Endothelial cell (in vitro differentiated cells): ENCODE measurements at regions not wholly inside any gene's neighbourhood (a gene's known extent, or its start where the extent isn't known, plus 50 kb on each side); places are given as distances from the start of the nearest gene placed in this dataset.

ENCODE experiments used
- DNase-seq: peaks from one replicate; pipeline ENCODE4 v3.0.0; 2021; ENCODE audit warnings: low spot score
- H3K27ac Mint-ChIP-seq: one replicate; pipeline ENCODE4 v1.8.0; 2021; ENCODE audit warnings: mixed read lengths, inconsistent platforms; ENCODE audit not compliant: unreplicated experiment
- H3K27me3 Mint-ChIP-seq: one replicate; pipeline ENCODE4 v1.8.0; 2021; ENCODE audit warnings: mild to moderate bottlenecking, moderate library complexity, mixed read lengths, inconsistent platforms; ENCODE audit not compliant: unreplicated experiment
- H3K36me3 Mint-ChIP-seq: one replicate; pipeline ENCODE4 v1.8.0; 2021; ENCODE audit warnings: mild to moderate bottlenecking, low read depth, mixed read lengths, inconsistent platforms; ENCODE audit not compliant: unreplicated experiment
- H3K4me1 Mint-ChIP-seq: one replicate; pipeline ENCODE4 v1.8.0; 2021; ENCODE audit warnings: mild to moderate bottlenecking, mixed read lengths, inconsistent platforms; ENCODE audit not compliant: unreplicated experiment
- H3K4me3 Mint-ChIP-seq: one replicate; pipeline ENCODE4 v1.8.0; 2021; ENCODE audit warnings: mild to moderate bottlenecking, mixed read lengths, inconsistent platforms; ENCODE audit not compliant: unreplicated experiment
- H3K9me3 Mint-ChIP-seq: one replicate; pipeline ENCODE4 v1.8.0; 2021; ENCODE audit warnings: mixed read lengths, inconsistent platforms; ENCODE audit not compliant: unreplicated experiment
- TF ChIP-seq, protein P1 (sequence below): fragments of 200-600 bp; sonication (generic); IDR thresholded peaks from one replicate; pipeline ENCODE4 v1.5.0; 2021; ENCODE audit warnings: antibody characterized with exemption; ENCODE audit not compliant: unreplicated experiment

DNA sequence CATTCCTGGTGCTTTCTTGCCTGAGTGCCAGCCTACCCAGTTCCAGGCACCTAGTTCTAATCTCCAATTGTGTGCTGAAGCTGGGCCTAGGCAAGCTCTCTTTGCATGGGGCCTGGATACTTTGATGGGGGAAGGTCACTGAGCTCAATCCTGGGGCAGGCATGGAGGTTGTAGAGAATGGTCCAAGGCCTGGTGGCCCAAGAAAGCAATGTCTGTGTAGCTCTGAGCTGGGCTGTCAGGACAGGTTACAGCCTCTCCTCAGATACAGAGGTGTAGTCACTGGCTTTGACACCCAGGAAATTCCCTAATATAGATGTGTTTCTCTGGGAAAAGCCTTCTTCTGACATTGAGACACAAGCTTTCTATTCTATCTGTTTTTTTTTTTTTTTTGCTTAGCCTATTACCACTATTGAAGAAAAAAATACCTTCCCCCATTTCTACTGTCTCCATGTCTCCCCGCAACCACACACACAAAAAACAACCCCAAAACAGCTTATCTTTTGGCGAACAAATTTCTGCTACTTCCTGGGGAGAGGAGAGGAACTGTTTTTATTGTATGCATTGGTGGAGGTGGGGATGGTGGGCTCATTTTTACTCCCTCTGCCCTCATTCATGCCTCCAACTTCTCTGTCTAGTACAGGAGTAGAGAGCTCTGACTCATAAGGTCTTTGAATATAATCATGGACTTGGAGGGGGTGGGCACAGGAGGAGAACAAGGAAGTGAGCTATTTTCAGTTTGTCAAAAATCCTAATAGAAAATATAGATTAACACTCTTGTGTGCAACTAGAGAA is 66.7 kb upstream of the DHX15 start:
- Mint-ChIP-seq H3K4me3 (no peak overlapping the region), H3K9me3 (no peaks in the 10 kb centered on the region), H3K4me1 (peaks cover 5% of the 10 kb centered on the region), H3K36me3 (no peaks in the 10 kb centered on the region), H3K27ac (no peak overlapping the region), H3K27me3 (no peaks in the 10 kb centered on the region)
- no peak for DNase-seq
- TF ChIP-seq, protein P1, sequence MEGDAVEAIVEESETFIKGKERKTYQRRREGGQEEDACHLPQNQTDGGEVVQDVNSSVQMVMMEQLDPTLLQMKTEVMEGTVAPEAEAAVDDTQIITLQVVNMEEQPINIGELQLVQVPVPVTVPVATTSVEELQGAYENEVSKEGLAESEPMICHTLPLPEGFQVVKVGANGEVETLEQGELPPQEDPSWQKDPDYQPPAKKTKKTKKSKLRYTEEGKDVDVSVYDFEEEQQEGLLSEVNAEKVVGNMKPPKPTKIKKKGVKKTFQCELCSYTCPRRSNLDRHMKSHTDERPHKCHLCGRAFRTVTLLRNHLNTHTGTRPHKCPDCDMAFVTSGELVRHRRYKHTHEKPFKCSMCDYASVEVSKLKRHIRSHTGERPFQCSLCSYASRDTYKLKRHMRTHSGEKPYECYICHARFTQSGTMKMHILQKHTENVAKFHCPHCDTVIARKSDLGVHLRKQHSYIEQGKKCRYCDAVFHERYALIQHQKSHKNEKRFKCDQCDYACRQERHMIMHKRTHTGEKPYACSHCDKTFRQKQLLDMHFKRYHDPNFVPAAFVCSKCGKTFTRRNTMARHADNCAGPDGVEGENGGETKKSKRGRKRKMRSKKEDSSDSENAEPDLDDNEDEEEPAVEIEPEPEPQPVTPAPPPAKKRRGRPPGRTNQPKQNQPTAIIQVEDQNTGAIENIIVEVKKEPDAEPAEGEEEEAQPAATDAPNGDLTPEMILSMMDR = no peak

DNA sequence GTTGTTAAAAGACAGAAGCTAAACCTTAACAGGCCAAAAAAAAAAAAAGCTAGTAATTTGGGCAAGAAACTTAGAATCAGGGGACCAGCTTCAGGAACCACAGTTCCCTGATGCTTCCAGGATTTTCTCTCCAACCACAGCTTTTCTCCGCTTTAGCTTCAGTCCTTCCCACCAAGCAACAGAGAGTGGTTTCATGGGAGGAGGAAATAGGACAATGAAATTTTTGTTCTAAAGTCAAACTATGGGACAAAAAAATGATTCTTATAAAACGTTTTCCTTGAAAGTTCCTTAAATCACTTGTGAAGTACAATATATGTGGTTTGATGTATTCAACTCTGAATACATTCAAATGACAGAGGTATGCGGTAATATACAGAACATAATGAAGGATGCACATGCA is 71.0 kb upstream of the DHX15 start:
- H3K4me3 Mint-ChIP-seq = no peak overlapping the region
- H3K27ac Mint-ChIP-seq = no peak overlapping the region
- TF ChIP-seq, protein P1 = no peak

GRCh38 chr4:24655971-24656370 is 71.6 kb upstream of the DHX15 start:
- Mint-ChIP-seq H3K36me3 (no peaks in the 10 kb centered on the region), H3K9me3 (no peaks in the 10 kb centered on the region), H3K27ac (no peak overlapping the region), H3K27me3 (no peaks in the 10 kb centered on the region), H3K4me3 (no peak overlapping the region), H3K4me1 (peaks cover 3% of the 10 kb centered on the region)
- TF ChIP-seq, protein P1 = no peak
- DNase-seq = no peak

More for the DNA sequence above, 71.0 kb upstream of the DHX15 start:
- Mint-ChIP-seq H3K4me1 (peaks cover 4% of the 10 kb centered on the region), H3K36me3 (no peaks in the 10 kb centered on the region), H3K27me3 (no peaks in the 10 kb centered on the region), H3K9me3 (no peaks in the 10 kb centered on the region)
- no peak for DNase-seq

DNA sequence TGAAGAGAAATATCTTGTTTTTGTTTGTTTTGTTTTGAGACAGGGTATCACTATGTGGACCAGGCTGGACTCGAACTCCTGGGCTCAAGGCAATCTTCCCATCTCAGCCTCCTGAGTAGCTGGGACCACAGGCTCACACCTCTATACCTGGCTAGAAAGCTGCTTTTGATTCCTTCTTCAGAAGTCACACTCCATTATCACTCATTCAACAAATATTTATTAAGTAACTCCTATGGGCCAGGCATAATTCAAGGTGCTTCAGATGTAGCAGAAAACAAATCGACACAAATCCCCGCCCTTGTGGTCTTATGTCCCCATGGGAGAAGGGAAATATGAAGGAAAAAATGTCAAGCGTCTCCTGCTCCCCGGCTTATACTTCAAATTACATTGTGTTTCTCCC is 72.6 kb upstream of the DHX15 start:
- Mint-ChIP-seq H3K36me3 (no peaks in the 10 kb centered on the region), H3K4me1 (no peaks in the 10 kb centered on the region), H3K27me3 (no peaks in the 10 kb centered on the region), H3K4me3 (no peak overlapping the region), H3K27ac (no peak overlapping the region), H3K9me3 (no peaks in the 10 kb centered on the region)
- DNase-seq = no peak
- TF ChIP-seq, protein P1 = no peak

DNA sequence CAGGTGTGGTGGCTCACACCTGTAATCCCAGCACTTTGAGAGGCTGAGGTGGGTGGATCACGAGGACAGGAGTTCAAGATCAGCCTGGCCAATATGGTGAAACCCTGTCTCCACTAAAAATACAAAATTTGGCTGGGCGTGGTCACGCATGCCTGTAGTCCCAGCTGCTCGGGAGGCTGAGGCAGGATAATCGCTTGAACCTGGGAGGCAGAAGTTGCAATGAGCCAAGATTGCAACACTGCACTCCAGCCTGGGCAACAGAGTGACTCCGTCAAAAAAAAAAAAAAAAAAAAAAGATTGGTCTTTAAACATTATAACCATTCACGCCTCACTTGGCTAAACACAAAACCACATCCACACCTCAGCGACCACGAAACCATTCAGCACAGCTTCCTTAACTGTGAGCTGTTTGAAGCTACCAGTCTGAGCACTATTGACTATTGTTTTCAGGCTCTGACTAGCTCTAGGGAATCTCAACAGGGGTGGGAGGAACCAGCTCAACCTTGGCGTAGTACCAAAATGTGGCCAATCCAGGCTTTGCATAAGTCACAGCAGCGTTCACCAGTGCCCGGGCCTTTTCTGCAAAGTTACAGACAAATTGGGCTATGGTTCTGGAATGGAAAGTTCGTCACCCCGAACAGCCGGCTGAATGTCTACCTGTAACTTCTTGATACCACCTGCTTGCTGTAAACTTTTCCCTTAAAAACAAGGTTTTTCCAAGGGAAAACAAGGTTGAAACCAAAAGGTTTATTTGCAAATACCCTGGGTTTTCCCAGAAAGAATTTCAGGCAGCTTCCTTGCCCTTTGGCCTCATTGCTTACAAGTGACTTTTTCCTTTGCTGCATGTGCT is 73.6 kb upstream of the DHX15 start:
- no peaks in the 10 kb centered on the region for H3K36me3 Mint-ChIP-seq
- H3K27ac Mint-ChIP-seq = no peak overlapping the region
- no peaks in the 10 kb centered on the region for H3K4me1 Mint-ChIP-seq
- no peaks in the 10 kb centered on the region for H3K9me3 Mint-ChIP-seq
- H3K4me3 Mint-ChIP-seq = no peak overlapping the region
- no peak for DNase-seq
- TF ChIP-seq, protein P1 = no peak
- no peaks in the 10 kb centered on the region for H3K27me3 Mint-ChIP-seq
